Activated CD4-positive, alpha-beta memory T cell treated with anti-CD3 and anti-CD28 coated beads, Interleukin-2, amount 10 ng/mL, durations not matched to agents 7 days and 5 days (primary cell): ENCODE measurements at regions not wholly inside any gene's neighbourhood (a gene's known extent, or its start where the extent isn't known, plus 50 kb on each side); places are given as distances from the start of the nearest gene placed in this dataset.

ENCODE experiments used
- CTCF ChIA-PET: fragments of 350-600 bp; sonication (Branson Sonifier 250); formaldehyde crosslinking; loops from one replicate; lab custom pipeline; 2021; ENCODE audit warnings: antibody characterized with exemption, inconsistent platforms; lab: Charles Lee
- POLR2A ChIA-PET: fragments of 350-600 bp; sonication (Branson Sonifier 250); formaldehyde crosslinking; loops from one replicate; lab custom pipeline; 2021; ENCODE audit warnings: antibody characterized with exemption; lab: Charles Lee
- DNase-seq: peaks from one replicate; pipeline ENCODE4 v3.0.0-alpha.2; 2020
- H3K27ac Mint-ChIP-seq: one replicate; pipeline ENCODE4 v1.8.0; 2021; ENCODE audit warnings: mild to moderate bottlenecking, mixed read lengths
- H3K27me3 Mint-ChIP-seq: one replicate; pipeline ENCODE4 v1.8.0; 2021; ENCODE audit warnings: mixed read lengths
- H3K36me3 Mint-ChIP-seq: one replicate; pipeline ENCODE4 v1.8.0; 2021; ENCODE audit warnings: low read depth, mixed read lengths
- H3K4me1 Mint-ChIP-seq: one replicate; pipeline ENCODE4 v1.8.0; 2021; ENCODE audit warnings: mixed read lengths
- H3K4me3 Mint-ChIP-seq: one replicate; pipeline ENCODE4 v1.8.0; 2021; ENCODE audit warnings: mild to moderate bottlenecking, mixed read lengths
- H3K9me3 Mint-ChIP-seq: one replicate; pipeline ENCODE4 v1.8.0; 2021; ENCODE audit warnings: mixed read lengths

DNA sequence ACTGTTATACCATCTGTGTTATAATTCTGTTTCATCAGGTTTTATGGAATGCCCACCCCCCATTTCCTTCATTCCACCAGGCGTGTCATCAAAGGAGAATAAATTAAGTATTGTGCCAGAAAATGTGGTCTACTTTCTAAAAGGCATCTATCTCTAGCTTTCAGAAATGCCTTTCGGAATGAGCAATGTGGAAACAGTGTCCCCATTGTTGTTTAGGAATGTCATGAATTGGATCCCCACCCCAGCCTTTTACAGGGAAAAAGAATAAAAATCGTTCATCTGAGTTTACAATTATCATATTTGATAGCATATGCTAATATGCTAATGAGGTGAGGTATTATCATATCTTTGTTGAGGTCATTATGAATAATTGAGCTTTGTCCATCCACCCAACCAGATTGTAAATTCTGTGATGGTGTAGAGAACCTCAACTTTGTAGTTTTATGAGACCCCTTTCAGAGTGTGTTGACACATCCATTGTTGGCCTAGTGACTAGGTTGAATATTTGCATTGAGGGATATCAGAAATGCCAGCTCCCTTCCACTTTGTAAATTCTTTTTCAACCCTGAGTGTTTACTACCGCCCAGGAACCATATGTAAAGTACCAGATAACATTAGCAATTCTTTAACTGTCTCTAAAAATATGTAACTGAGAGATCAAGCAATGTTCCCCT, 56.2 kb upstream of the CCDC160 start:
- no peak for DNase-seq
- no peak overlapping the region for H3K27ac Mint-ChIP-seq
- peaks cover 12% of the 10 kb centered on the region for H3K27me3 Mint-ChIP-seq
- H3K4me3 Mint-ChIP-seq, result no peak overlapping the region
- peaks cover 12% of the 10 kb centered on the region for H3K4me1 Mint-ChIP-seq
- peaks cover 3% of the 10 kb centered on the region for H3K36me3 Mint-ChIP-seq
- H3K9me3 Mint-ChIP-seq, result no peaks in the 10 kb centered on the region
- ChIA-PET POLR2A (interaction anchor here (1.4 kb wide), 1 partner anchor 9 kb away, joined by 5 read pairs; no protein-coding TSS in a partner anchor), CTCF (no interaction called here)

DNA sequence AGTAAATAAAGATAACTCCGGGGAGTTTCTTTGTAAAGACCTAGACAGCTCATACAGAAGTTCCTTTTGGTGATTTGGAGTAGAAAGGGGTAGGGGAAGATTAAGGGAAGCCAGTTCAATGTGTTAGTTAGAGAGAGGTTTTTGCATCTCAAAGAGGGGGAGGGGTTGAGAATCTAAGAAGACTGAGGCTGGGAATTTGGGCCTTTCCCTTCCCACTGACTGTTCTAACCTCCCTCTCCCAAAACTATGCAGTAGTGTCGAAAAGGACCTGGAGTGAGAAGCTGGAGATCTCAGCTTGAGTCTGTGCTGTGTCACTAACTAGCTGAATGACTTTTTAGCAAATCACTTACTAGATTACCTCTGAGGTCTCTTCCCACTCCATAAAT, 55.7 kb upstream of the CCDC160 start:
- CTCF ChIA-PET, result interaction anchor here (0.5 kb wide), 1 partner anchor 211 kb away, joined by 4 read pairs; no protein-coding TSS in a partner anchor
- POLR2A ChIA-PET, result interaction anchor here (1.4 kb wide), 1 partner anchor 9 kb away, joined by 5 read pairs; no protein-coding TSS in a partner anchor

DNA sequence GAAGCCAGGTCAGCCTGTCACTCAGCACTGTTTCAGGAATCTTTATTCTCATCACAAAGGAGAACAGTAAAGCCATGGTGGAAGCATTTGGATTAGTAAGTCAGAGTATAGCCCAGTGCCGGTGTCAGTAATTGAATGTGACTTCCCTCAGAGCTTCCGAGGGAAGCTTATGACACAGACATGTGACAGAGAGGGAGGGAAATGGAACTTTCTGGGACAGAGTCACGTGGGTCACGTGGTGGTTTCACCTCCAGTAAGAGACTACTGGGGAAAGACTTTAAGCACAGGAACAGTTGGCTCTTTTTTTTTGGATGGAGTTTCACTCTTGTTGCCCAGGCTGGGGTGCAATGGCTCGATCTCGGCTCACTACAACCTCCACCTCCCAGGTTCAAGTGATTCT, 53.3 kb upstream of the CCDC160 start:
- CTCF ChIA-PET, result no interaction called here
- no peak overlapping the region for H3K4me3 Mint-ChIP-seq

More for the DNA sequence above, 55.7 kb upstream of the CCDC160 start:
- Mint-ChIP-seq H3K9me3 (no peaks in the 10 kb centered on the region), H3K4me3 (no peak overlapping the region), H3K27ac (no peak overlapping the region), H3K27me3 (peaks cover 11% of the 10 kb centered on the region), H3K4me1 (peaks cover 16% of the 10 kb centered on the region), H3K36me3 (peaks cover 3% of the 10 kb centered on the region)
- no peak for DNase-seq

DNA sequence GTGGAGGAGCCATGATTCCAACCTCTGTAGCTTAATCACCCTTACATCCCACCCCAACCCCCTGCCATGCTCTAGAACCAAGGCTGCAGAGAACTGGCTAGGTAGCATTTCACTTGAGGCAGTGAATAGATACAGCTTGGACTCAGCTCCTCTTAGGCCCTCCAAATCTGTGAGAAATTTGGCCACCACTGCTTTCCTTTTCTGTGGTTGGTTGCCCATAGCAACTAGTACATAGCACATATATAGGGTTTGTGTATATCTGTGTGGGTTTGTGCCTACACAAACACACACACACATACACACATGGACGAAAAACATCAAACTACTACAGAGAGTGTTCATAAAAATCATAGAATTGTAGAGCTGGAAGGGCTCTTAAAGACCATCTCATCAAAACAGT, 52.0 kb upstream of the CCDC160 start:
- no peaks in the 10 kb centered on the region for H3K9me3 Mint-ChIP-seq
- H3K4me3 Mint-ChIP-seq, result no peak overlapping the region
- H3K27ac Mint-ChIP-seq, result peak overlapping the region; percentile 54
- H3K4me1 Mint-ChIP-seq, result peaks cover 33% of the 10 kb centered on the region
- ChIA-PET CTCF (interaction anchor here (1.6 kb wide), 1 partner anchor 11 kb away, joined by 4 read pairs; no protein-coding TSS in a partner anchor), POLR2A (interaction anchor here (1.5 to 5.3 kb wide), 2 partner anchors 12 to 23 kb away, joined by 3 to 113 read pairs; no protein-coding TSS in a partner anchor)
- DNase-seq, result no peak
- H3K36me3 Mint-ChIP-seq, result peaks cover 8% of the 10 kb centered on the region
- peaks cover 6% of the 10 kb centered on the region for H3K27me3 Mint-ChIP-seq

More for the DNA sequence above, 53.3 kb upstream of the CCDC160 start:
- POLR2A ChIA-PET, result interaction anchor here (5.3 kb wide), 1 partner anchor 11 kb away, joined by 113 read pairs; no protein-coding TSS in a partner anchor
- H3K9me3 Mint-ChIP-seq, result no peaks in the 10 kb centered on the region
- peaks cover 3% of the 10 kb centered on the region for H3K36me3 Mint-ChIP-seq
- DNase-seq, result no peak
- no peak overlapping the region for H3K27ac Mint-ChIP-seq
- peaks cover 26% of the 10 kb centered on the region for H3K4me1 Mint-ChIP-seq
- H3K27me3 Mint-ChIP-seq, result peaks cover 7% of the 10 kb centered on the region

- CTCF ChIA-PET, result interaction anchor here (0.7 to 1.8 kb wide), 7 partner anchors 10 to 42 kb away, joined by 3 to 7 read pairs (median 4); no protein-coding TSS in a partner anchor
- Mint-ChIP-seq H3K4me1 (peaks cover 38% of the 10 kb centered on the region), H3K36me3 (peaks cover 5% of the 10 kb centered on the region), H3K4me3 (peak overlapping the region; percentile 71), H3K27me3 (no peaks in the 10 kb centered on the region), H3K27ac (peak overlapping the region; percentile 80), H3K9me3 (no peaks in the 10 kb centered on the region)
- DNase-seq, result peak; percentile 80
- POLR2A ChIA-PET, result interaction anchor here (0.7 to 5.3 kb wide), 6 partner anchors 14 to 68 kb away, joined by 3 to 113 read pairs (median 4); no protein-coding TSS in a partner anchor
Observed at GRCh38 chrX:134186362-134187121, 50.4 kb upstream of the CCDC160 start.
